HepG2 (cell line): ENCODE measurements at regions not wholly inside any gene's neighbourhood (a gene's known extent, or its start where the extent isn't known, plus 50 kb on each side); places are given as distances from the start of the nearest gene placed in this dataset.

Source experiments
- ATAC-seq: fragments of 200-7000 bp; cut with Tn5 transposase; 3 replicates; pipeline ENCODE4 v1.9.1; 2020; ENCODE audit warnings: mild to moderate bottlenecking, moderate library complexity
- BruUV-seq: library from RNA; stranded (reverse); fragments of 400-500 nt; replicated peaks from 2 replicates; lab custom pipeline; 2021; lab: Mats Ljungman, UMichigan
- CTCF ChIA-PET: fragments of 300-600 bp; formaldehyde crosslinking; extraction: SDS; loops from one replicate; lab custom pipeline; 2021; ENCODE audit warnings: low total read pairs, inconsistent platforms, low intra/inter-chr PET ratio; lab: Yijun Ruan, JAX
- POLR2A ChIA-PET: fragments of 350-600 bp; sonication (Branson Sonifier 250); formaldehyde crosslinking; loops from one replicate; lab custom pipeline; 2020; ENCODE audit warnings: antibody characterized with exemption, inconsistent platforms; lab: Yijun Ruan, JAX
- DNase-seq: peaks from one replicate; pipeline ENCODE4 v3.0.0-alpha.2; 2015; ENCODE audit warnings: low spot score
- FAIRE-seq: peaks from 3 replicates; lab custom pipeline; 2011; peaks lifted over from hg19 to GRCh38; lab: Jason Lieb, UNC
- H2AFZ ChIP-seq: one replicate; pipeline ENCODE4 v1.6.1; 2011; ENCODE audit warnings: low read length, inconsistent platforms
- H3K27ac ChIP-seq: fragments of 300-600 bp; 3 replicates; pipeline ENCODE4 v1.8.0; 2011; ENCODE audit warnings: mixed run types, mild to moderate bottlenecking, mixed read lengths, low read length, inconsistent platforms; ENCODE audit not compliant: insufficient read depth; ENCODE audit errors: extremely low read length
- H3K27me3 ChIP-seq, 2 experiments: fragments of 200-600 bp in 1 of 2; 2 replicates in 1 of 2; 3 replicates in 1 of 2; pipeline versions ENCODE4 v1.6.0 to v1.8.0; 2011; ENCODE audit warnings: low read length in 2 of 2, mild to moderate bottlenecking in 2 of 2, moderate library complexity in 2 of 2, inconsistent platforms in 1 of 2; ENCODE audit not compliant: insufficient read depth in 2 of 2, control insufficient read depth in 1 of 2
- H3K36me3 ChIP-seq, 2 experiments: fragments of 200-600 bp in 1 of 2; replicated peaks in 1 of 2; 2 replicates in 1 of 2; 3 replicates in 1 of 2; pipeline versions ENCODE4 v1.5.1 to v1.8.0; 2011; ENCODE audit warnings: low read length in 2 of 2, inconsistent platforms in 1 of 2; ENCODE audit not compliant: insufficient read depth in 2 of 2, control insufficient read depth in 1 of 2
- H3K4me1 ChIP-seq: 2 replicates; pipeline ENCODE4 v1.5.1; 2012; ENCODE audit warnings: low read length, inconsistent platforms; ENCODE audit not compliant: insufficient read depth
- H3K4me2 ChIP-seq: 2 replicates; pipeline ENCODE4 v1.6.0; 2011; ENCODE audit warnings: low read depth, low read length, inconsistent platforms
- H3K4me3 ChIP-seq, 3 experiments: fragments of 200-600 bp in 1 of 3; sonication (generic), shearing (Covaris generic) in 1 of 3; replicated peaks in 1 of 3; 2 replicates each; pipeline ENCODE4 v1.5.1; 2011 to 2016; ENCODE audit warnings: low read length in 3 of 3, inconsistent platforms in 2 of 3, low read depth in 2 of 3, mild to moderate bottlenecking in 2 of 3, control low read depth in 1 of 3, mixed read lengths in 1 of 3; ENCODE audit not compliant: insufficient read depth in 1 of 3
- H3K79me2 ChIP-seq: one replicate; pipeline ENCODE4 v1.6.1; 2011; ENCODE audit warnings: low read length, inconsistent platforms; ENCODE audit not compliant: insufficient read depth
- H3K9ac ChIP-seq: 2 replicates; pipeline ENCODE4 v1.6.0; 2011; ENCODE audit warnings: mild to moderate bottlenecking, low read depth, low read length, inconsistent platforms; ENCODE audit not compliant: insufficient read depth
- H3K9me3 ChIP-seq: 2 replicates; pipeline ENCODE4 v1.5.1; 2012; ENCODE audit warnings: mild to moderate bottlenecking, low read length
- H4K20me1 ChIP-seq: 2 replicates; pipeline ENCODE4 v1.6.0; 2011; ENCODE audit warnings: inconsistent platforms, mild to moderate bottlenecking, low read length, moderate library complexity; ENCODE audit not compliant: insufficient read depth
- AHR ChIP-seq: IDR thresholded peaks from 2 replicates; pipeline ENCODE4 v1.6.1; 2018; ENCODE audit warnings: missing genetic modification reagents, missing compliant biosample characterization
- CREBL2 ChIP-seq: sonication (generic); formaldehyde crosslinking; IDR thresholded peaks from 2 replicates; pipeline ENCODE4 v1.8.1; 2023; ENCODE audit warnings: missing genetic modification reagents, mild to moderate bottlenecking, borderline replicate concordance
- HOXA3 ChIP-seq: sonication (generic); formaldehyde crosslinking; IDR thresholded peaks from 2 replicates; pipeline ENCODE4 v1.5.0; 2020; ENCODE audit warnings: missing genetic modification reagents
- KLF13 ChIP-seq: sonication (generic); formaldehyde crosslinking; IDR thresholded peaks from 2 replicates; pipeline ENCODE4 v1.4.0; 2020; ENCODE audit warnings: mild to moderate bottlenecking, missing genetic modification reagents
- MEIS2 ChIP-seq: sonication (generic); formaldehyde crosslinking; IDR thresholded peaks from 2 replicates; pipeline ENCODE4 v1.9.0; 2021; ENCODE audit warnings: mild to moderate bottlenecking, missing genetic modification reagents
- NCOA2 ChIP-seq: sonication (generic); formaldehyde crosslinking; IDR thresholded peaks from 2 replicates; pipeline ENCODE4 v1.8.0; 2022; ENCODE audit warnings: inconsistent platforms
- NFRKB ChIP-seq: fragments of 450-650 bp; IDR thresholded peaks from 2 replicates; pipeline ENCODE4 v1.6.1; 2017
- NR2F1 ChIP-seq, 2 experiments: fragments of 450-650 bp in 1 of 2; formaldehyde crosslinking in 1 of 2; IDR thresholded peaks; 2 replicates each; pipeline versions ENCODE4 v1.5.0 to v1.6.1; 2016 to 2020; ENCODE audit warnings: mild to moderate bottlenecking in 1 of 2, missing compliant biosample characterization in 1 of 2, missing genetic modification reagents in 1 of 2, moderate library complexity in 1 of 2
- PAF1 ChIP-seq: IDR thresholded peaks from 2 replicates; pipeline ENCODE4 v1.6.1; 2016; ENCODE audit warnings: missing genetic modification reagents, missing compliant biosample characterization
- SRF ChIP-seq: IDR thresholded peaks from 2 replicates; pipeline ENCODE4 v1.6.1; 2011; ENCODE audit warnings: mild to moderate bottlenecking, low read depth, low read length, moderate library complexity
- SRSF9 ChIP-seq: fragments of 200-400 bp; formaldehyde crosslinking; IDR thresholded peaks from 2 replicates; pipeline ENCODE4 v1.6.1; 2018; ENCODE audit warnings: borderline replicate concordance, mild to moderate bottlenecking, low read depth, low read length; ENCODE audit not compliant: insufficient read depth, poor library complexity, severe bottlenecking
- ZGPAT ChIP-seq: IDR thresholded peaks from 2 replicates; pipeline ENCODE4 v1.6.1; 2016; ENCODE audit warnings: mild to moderate bottlenecking
- ZNF138 ChIP-seq: sonication (generic); formaldehyde crosslinking; IDR thresholded peaks from 2 replicates; pipeline ENCODE4 v1.5.0; 2020; ENCODE audit warnings: mild to moderate bottlenecking, low read depth, missing genetic modification reagents
- ZNF530 ChIP-seq: sonication (generic); formaldehyde crosslinking; IDR thresholded peaks from 2 replicates; pipeline ENCODE4 v1.5.0; 2020; ENCODE audit warnings: low read depth, mild to moderate bottlenecking, missing genetic modification reagents
- ZNF674 ChIP-seq: sonication (generic); formaldehyde crosslinking; IDR thresholded peaks from 2 replicates; pipeline ENCODE4 v1.5.0; 2020; ENCODE audit warnings: low read depth, mild to moderate bottlenecking, missing genetic modification reagents
- ZNF766 ChIP-seq: sonication (generic); formaldehyde crosslinking; IDR thresholded peaks from 2 replicates; pipeline ENCODE4 v1.5.0; 2020; ENCODE audit warnings: missing genetic modification reagents, borderline replicate concordance
- WGBS: methylation state at CpG from one replicate; pipeline ENCODE4 v1.1.6; 2017; ENCODE audit warnings: low lambda C conversion rate; 5-methylcytosine and 5-hydroxymethylcytosine counted together
- in situ Hi-C: cut with HindIII; loops from 2 replicates; pipeline ENCODE4 v1.10.0; 2017; ENCODE audit warnings: low pct_unique_long_range_greater_than_20kb; ENCODE audit not compliant: extremely low pct_ligation_motif_present
- intact Hi-C: fragments of 100-400 bp; cut with micrococcal nuclease; formaldehyde crosslinking; loops from one replicate; pipeline ENCODE4 v1.10.0; 2022; ENCODE audit not compliant: unreplicated experiment
- TF ChIP-seq, protein P1 (sequence below), 2 experiments: sonication (generic) in 1 of 2; formaldehyde crosslinking in 1 of 2; IDR thresholded peaks; 2 replicates each; pipeline versions ENCODE4 v1.6.1 to v1.9.0; 2014 to 2022; ENCODE audit warnings: antibody characterized with exemption in 1 of 2, borderline replicate concordance in 1 of 2, inconsistent platforms in 1 of 2, low read depth in 1 of 2, missing genetic modification reagents in 1 of 2

DNA sequence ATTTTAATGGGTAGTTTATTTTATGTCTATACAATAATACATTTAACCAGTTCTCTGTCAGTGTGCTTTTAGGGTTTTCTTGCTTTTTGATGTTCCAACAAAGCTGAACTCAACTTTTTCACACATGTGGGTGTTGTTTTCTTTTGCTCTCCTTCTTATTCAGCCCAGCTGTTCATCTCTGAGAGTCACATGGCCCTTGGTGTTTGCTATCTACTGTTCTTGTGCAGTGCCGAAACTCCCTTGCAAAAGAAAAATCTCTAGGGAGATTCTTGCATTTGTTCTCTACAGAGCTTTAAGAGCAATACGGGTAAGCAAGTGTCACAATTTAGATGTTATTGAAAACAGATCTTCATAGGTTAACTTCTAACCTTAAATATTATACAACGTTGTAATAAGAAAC, 281.1 kb upstream of the CXADR start:
- Histone ChIP-seq H3K4me3 (no peak overlapping the region), H3K27me3 (no peaks in the 10 kb centered on the region), H4K20me1 (no peaks in the 10 kb centered on the region), H3K4me2 (no peak overlapping the region), H3K27ac (no peak overlapping the region), H2AFZ (no peak overlapping the region), H3K4me1 (no peaks in the 10 kb centered on the region), H3K9me3 (0 out of 2 replicates have a peak, but pooled peaks cover 3% of the 10 kb centered on the region), H3K36me3 (no peaks in the 10 kb centered on the region), H3K79me2 (no peaks in the 10 kb centered on the region), H3K9ac (no peak overlapping the region)
- intact Hi-C loops, result no loop called here
- in situ Hi-C loops, result no loop called here
- ChIA-PET POLR2A (no interaction called here), CTCF (no interaction called here)
- ATAC-seq (no peak), DNase-seq (no peak), FAIRE-seq (no peak)
- no TSS peak for BruUV-seq
- WGBS, result 18% methylated on average over 3 of the region's 3 CpGs
- no peak for TF ChIP-seq ZNF674 (CRISPR knock-in tag)
- no peak for TF ChIP-seq ZNF530 (CRISPR knock-in tag)
- no peak for TF ChIP-seq SRF
- TF ChIP-seq ZGPAT (CRISPR knock-in tag), result no peak
- no peak for TF ChIP-seq AHR
- TF ChIP-seq SRSF9, result no peak
- TF ChIP-seq MEIS2, result no peak
- no peak for TF ChIP-seq KLF13 (CRISPR knock-in tag)
- TF ChIP-seq CREBL2 (CRISPR knock-in tag), result no peak
- no peak for TF ChIP-seq ZNF766 (CRISPR knock-in tag)
- TF ChIP-seq ZNF138 (CRISPR knock-in tag), result no peak
- TF ChIP-seq, protein P1, sequence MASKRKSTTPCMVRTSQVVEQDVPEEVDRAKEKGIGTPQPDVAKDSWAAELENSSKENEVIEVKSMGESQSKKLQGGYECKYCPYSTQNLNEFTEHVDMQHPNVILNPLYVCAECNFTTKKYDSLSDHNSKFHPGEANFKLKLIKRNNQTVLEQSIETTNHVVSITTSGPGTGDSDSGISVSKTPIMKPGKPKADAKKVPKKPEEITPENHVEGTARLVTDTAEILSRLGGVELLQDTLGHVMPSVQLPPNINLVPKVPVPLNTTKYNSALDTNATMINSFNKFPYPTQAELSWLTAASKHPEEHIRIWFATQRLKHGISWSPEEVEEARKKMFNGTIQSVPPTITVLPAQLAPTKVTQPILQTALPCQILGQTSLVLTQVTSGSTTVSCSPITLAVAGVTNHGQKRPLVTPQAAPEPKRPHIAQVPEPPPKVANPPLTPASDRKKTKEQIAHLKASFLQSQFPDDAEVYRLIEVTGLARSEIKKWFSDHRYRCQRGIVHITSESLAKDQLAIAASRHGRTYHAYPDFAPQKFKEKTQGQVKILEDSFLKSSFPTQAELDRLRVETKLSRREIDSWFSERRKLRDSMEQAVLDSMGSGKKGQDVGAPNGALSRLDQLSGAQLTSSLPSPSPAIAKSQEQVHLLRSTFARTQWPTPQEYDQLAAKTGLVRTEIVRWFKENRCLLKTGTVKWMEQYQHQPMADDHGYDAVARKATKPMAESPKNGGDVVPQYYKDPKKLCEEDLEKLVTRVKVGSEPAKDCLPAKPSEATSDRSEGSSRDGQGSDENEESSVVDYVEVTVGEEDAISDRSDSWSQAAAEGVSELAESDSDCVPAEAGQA (IDR thresholded peaks at IDR 0.05; ENCODE audit: low read depth), result no peak
- TF ChIP-seq, protein P1 (CRISPR knock-in tag; IDR thresholded peaks at IDR 0.05; ENCODE audit: borderline replicate concordance), result no peak
- TF ChIP-seq NFRKB, result no peak
- no peak for TF ChIP-seq HOXA3 (CRISPR knock-in tag)
- TF ChIP-seq PAF1 (CRISPR knock-in tag), result no peak
- no peak for TF ChIP-seq NR2F1 (CRISPR knock-in tag; IDR thresholded peaks at IDR 0.05)
- TF ChIP-seq NCOA2, result no peak
